ENCODE measurements at regions not wholly inside any gene's neighbourhood (a gene's known extent, or its start where the extent isn't known, plus 50 kb on each side); places are given as distances from the start of the nearest gene placed in this dataset.
"Not testable (repeated sequence)": the region's sequence is repeated elsewhere in the genome, so short reads cannot be mapped to it uniquely, and the experiment has no call there.

- H3K4me3 ChIP-seq; H3K9me3 ChIP-seq; DNase-seq (ENCODE audit: low spot score in 2 of 2); H3K27ac ChIP-seq; intact Hi-C loops (cut with DNase I; ENCODE audit: low total_unique reads); H3K4me1 ChIP-seq; H3K36me3 ChIP-seq; H3K27me3 ChIP-seq: not testable (repeated sequence)
These were observed 77.8 kb downstream of the LIMS4 start for GRCh38 chr2:110394769-110395168.

- H3K4me1 ChIP-seq; H3K9me3 ChIP-seq; H3K27me3 ChIP-seq; DNase-seq (ENCODE audit: low spot score in 2 of 2); H3K36me3 ChIP-seq; H3K27ac ChIP-seq; H3K4me3 ChIP-seq; intact Hi-C loops (cut with DNase I; ENCODE audit: low total_unique reads): not testable (repeated sequence)
These were observed 80.2 kb downstream of the LIMS4 start for GRCh38 chr2:110392366-110392765.

DNA sequence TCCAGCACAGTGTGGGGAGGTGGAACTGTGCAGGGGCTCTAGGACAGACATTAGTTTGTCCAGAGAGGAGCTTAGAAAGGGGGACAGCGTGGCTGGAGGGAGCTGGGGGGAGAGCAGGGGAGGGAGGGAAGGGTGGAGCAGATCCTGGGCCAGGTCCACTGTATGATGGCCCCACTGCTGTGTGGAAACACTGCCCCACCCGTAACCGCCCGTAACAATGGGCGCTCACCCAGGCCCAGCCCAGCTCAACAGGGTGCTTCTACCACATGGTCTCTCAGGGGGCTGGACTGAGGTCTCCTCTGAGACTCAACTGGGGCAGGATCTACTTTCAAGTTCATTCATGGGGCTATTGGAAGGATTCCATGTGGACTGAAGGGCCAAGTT is 81.6 kb downstream of the LIMS4 start:
- DNase-seq (ENCODE audit: low spot score in 2 of 2); H3K9me3 ChIP-seq; intact Hi-C loops (cut with DNase I; ENCODE audit: low total_unique reads); H3K4me1 ChIP-seq; H3K27me3 ChIP-seq; H3K27ac ChIP-seq; H3K36me3 ChIP-seq; H3K4me3 ChIP-seq: not testable (repeated sequence)

GRCh38 chr2:110390351-110391034 is 82.1 kb downstream of the LIMS4 start:
- H3K4me3 ChIP-seq; DNase-seq (ENCODE audit: low spot score in 2 of 2); H3K27ac ChIP-seq; H3K36me3 ChIP-seq; H3K27me3 ChIP-seq; intact Hi-C loops (cut with DNase I; ENCODE audit: low total_unique reads); H3K9me3 ChIP-seq; H3K4me1 ChIP-seq: not testable (repeated sequence)

GRCh38 chr2:110387044-110387443 is 85.6 kb downstream of the LIMS4 start:
- DNase-seq (ENCODE audit: low spot score in 2 of 2); H3K27ac ChIP-seq; H3K36me3 ChIP-seq; H3K4me1 ChIP-seq; H3K4me3 ChIP-seq; H3K27me3 ChIP-seq; H3K9me3 ChIP-seq; intact Hi-C loops (cut with DNase I; ENCODE audit: low total_unique reads): not testable (repeated sequence)

DNA sequence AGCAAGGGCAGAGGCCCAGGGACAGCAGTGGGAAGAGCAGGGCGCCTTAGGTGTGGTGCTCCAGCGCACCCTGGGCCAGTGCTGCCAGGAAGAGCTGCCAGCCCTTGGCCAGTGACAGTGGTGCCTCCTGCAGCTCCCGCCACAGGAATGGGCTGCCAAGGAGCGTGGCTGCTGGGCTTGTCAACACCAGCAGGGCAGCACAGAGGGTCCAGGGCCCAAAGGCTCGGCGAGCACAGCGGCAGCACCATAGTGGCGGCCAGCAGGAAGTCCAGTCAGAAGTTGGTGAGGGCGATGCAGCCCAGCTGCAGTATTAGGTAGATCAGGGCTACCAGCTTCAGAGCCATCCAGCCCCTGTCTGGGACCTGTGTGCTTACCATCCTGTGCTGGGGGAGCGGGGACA is 86.1 kb downstream of the LIMS4 start:
- H3K36me3 ChIP-seq; H3K4me1 ChIP-seq; H3K27ac ChIP-seq; H3K27me3 ChIP-seq; DNase-seq (ENCODE audit: low spot score in 2 of 2); H3K9me3 ChIP-seq; H3K4me3 ChIP-seq; intact Hi-C loops (cut with DNase I; ENCODE audit: low total_unique reads): not testable (repeated sequence)

- H3K9me3 ChIP-seq; H3K27ac ChIP-seq; H3K4me3 ChIP-seq; DNase-seq (ENCODE audit: low spot score in 2 of 2); H3K36me3 ChIP-seq; intact Hi-C loops (cut with DNase I; ENCODE audit: low total_unique reads); H3K27me3 ChIP-seq; H3K4me1 ChIP-seq: not testable (repeated sequence)
These were observed 87.9 kb downstream of the LIMS4 start for GRCh38 chr2:110384736-110385119.

DNA sequence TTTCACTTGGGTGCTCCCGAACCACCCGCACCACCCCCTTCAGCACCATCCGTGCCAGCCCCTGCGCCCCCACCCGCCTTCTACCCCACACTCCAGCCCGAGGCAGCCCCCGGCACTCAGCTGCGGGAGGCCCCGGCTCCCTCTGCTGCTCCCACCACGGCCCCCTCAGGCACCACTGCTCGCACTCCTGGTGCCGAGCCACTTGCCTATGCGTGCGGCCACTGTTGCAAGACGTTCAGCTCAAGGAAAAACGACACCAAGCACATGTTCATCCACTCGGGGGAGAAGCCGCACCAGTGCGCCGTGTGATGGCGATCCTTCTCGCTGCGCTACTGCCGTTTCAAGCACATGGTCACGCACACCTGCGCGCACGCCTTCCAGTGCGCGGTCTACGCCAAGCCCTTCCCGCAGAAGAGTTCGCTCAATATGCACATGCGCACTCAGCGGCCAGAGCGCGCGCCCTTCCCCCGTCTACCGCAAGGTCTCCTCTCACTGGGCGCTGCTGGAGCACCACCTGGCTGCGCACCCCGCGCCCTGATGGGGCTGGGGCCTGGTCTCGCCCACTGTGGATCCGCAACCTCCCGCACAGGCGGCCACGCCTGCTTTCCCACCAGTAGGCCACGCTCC is 88.4 kb downstream of the LIMS4 start:
- DNase-seq (ENCODE audit: low spot score in 2 of 2); H3K9me3 ChIP-seq; intact Hi-C loops (cut with DNase I; ENCODE audit: low total_unique reads); H3K36me3 ChIP-seq; H3K27me3 ChIP-seq; H3K27ac ChIP-seq; H3K4me3 ChIP-seq; H3K4me1 ChIP-seq: not testable (repeated sequence)

DNA sequence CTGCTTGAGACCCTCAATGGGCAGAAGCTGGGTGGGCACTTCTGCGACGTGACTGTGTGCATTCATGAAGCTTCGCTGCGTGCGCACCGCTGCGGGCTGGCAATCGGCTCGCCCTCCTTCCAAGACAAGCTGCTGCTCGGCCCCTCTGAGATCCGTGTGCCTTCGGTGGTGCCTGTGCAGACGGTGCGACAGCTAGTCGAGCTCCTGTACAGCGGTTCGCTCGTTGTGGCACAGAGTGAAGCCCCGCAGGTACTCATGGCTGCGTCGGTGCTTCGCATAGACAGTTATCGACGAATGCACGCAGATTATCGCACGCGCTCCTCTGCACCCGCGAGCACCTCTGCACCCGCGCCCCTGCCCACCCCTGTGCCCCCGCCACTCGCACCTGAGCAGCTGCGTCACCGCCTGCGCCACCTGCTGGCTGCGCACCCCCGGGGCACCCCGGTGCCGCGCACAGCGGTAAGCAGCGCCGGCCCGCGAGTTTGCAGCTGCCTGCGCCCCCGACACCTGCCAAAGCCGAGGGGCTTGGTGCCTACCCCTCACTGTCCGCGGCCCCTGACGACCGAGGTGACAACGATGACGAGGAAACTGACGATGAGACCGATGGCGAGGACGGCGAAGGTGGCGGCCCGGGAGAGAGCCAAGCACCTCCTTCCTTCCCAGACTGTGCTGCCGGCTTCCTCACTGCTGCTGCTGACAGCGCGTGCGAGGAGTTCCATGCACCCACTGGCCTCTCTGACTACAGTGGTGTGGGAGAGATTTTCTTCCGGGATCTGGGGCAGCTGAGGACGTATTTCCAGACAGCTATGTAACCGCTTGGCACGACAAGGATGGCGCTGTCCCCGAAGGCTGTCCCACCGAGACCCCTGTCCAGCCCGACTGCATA is 89.2 kb downstream of the LIMS4 start:
- DNase-seq (ENCODE audit: low spot score in 2 of 2); H3K9me3 ChIP-seq; intact Hi-C loops (cut with DNase I; ENCODE audit: low total_unique reads); H3K4me3 ChIP-seq; H3K27ac ChIP-seq; H3K4me1 ChIP-seq; H3K36me3 ChIP-seq; H3K27me3 ChIP-seq: not testable (repeated sequence)

DNA sequence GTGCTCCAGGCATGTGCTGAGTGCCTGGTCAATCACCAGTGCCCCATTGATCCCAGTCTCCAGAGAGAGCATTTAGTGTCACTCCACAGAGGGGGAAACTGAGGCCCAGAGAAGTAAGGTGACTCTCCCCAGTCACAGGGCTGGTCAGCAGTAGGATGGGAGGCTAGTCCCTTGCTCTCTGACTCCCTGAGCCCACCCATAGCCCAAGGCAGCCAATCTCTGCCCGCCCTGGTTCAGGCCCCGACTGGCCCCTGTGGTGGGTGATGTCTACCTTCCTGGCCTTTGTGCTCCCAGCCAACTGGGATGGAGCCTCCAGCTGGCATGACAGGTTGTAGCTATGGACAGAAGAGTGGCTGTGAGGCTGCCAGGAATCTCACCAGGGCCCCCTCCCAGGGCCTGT is 99.1 kb downstream of the LIMS4 start:
- H3K27ac ChIP-seq; H3K4me3 ChIP-seq; H3K4me1 ChIP-seq; H3K9me3 ChIP-seq; intact Hi-C loops (cut with DNase I; ENCODE audit: low total_unique reads); DNase-seq (ENCODE audit: low spot score in 2 of 2); H3K27me3 ChIP-seq; H3K36me3 ChIP-seq: not testable (repeated sequence)

DNA sequence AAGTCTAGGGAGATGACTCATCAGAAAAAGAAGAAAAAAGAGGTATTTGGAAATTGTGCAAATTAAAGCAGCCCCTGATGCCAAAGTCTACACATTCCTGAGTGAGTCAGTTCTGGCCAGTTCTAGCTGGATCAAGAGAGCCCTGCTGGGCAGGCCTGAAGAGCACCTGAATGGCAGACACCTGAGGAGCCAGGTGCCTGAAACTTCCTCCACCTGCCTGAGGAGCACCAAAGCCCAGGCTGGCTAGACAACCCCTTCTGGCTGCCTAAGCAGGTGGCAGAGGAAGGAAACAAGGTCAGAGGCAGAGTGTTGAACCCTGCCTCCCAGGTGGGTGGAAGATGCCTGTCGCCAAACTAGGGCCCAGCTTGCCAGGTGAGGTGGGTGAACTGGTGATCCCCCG is 101.0 kb downstream of the LIMS4 start:
- H3K36me3 ChIP-seq; intact Hi-C loops (cut with DNase I; ENCODE audit: low total_unique reads); H3K4me3 ChIP-seq; H3K27me3 ChIP-seq; H3K9me3 ChIP-seq; H3K4me1 ChIP-seq; DNase-seq (ENCODE audit: low spot score in 2 of 2): not testable (repeated sequence)
- peak overlapping the region in 1 of 2 donors; percentile 55 for H3K27ac ChIP-seq

DNA sequence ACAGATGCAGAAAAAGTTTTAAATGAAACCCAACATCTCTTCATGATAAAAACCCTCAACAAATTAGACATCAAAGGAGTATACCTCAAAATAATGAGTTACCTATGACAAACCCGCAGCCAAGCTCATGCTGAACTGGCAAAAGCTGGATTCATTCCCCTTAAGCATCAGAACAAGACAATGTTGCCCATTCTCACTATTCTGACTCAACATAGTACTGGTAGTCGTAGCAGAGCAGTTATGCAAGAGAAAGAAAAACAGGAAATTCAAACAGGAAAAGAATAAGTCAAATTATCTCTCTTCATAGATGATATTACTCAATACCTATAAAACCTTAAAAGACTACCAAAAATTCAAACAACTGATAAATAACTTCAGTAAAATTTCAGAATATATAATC is 115.0 kb downstream of the LIMS4 start:
- H3K27me3 ChIP-seq; H3K4me1 ChIP-seq; DNase-seq (ENCODE audit: low spot score in 2 of 2); H3K4me3 ChIP-seq; intact Hi-C loops (cut with DNase I; ENCODE audit: low total_unique reads); H3K36me3 ChIP-seq; H3K27ac ChIP-seq; H3K9me3 ChIP-seq: not testable (repeated sequence)

GRCh38 chr2:110354294-110355018 is 118.2 kb downstream of the LIMS4 start:
- H3K4me3 ChIP-seq; DNase-seq (ENCODE audit: low spot score in 2 of 2); H3K36me3 ChIP-seq; intact Hi-C loops (cut with DNase I; ENCODE audit: low total_unique reads); H3K27ac ChIP-seq; H3K9me3 ChIP-seq; H3K27me3 ChIP-seq; H3K4me1 ChIP-seq: not testable (repeated sequence)
